GM23338 (cell line): ENCODE measurements at regions not wholly inside any gene's neighbourhood (a gene's known extent, or its start where the extent isn't known, plus 50 kb on each side); places are given as distances from the start of the nearest gene placed in this dataset.

ENCODE experiments used
- CTCF ChIP-seq, 2 experiments: fragments of 200-600 bp in 1 of 2; sonication (generic) in 1 of 2; conservative IDR thresholded peaks; 2 replicates each; pipeline versions ENCODE4 v1.5.1 to v1.6.1; 2016 to 2017; ENCODE audit warnings: antibody characterized with exemption in 2 of 2, low read depth in 2 of 2, mild to moderate bottlenecking in 2 of 2, moderate library complexity in 1 of 2
- ETS1 ChIP-seq: IDR thresholded peaks from 2 replicates; pipeline ENCODE4 v1.6.1; 2016; ENCODE audit warnings: antibody characterized with exemption
- REST ChIP-seq: IDR thresholded peaks from one replicate; pipeline ENCODE4 v1.6.1; 2018; ENCODE audit warnings: antibody characterized with exemption; ENCODE audit not compliant: unreplicated experiment
- TF ChIP-seq, protein P1 (sequence below): fragments of 250-450 bp; sonication (Bioruptor Pico); IDR thresholded peaks from 2 replicates; pipeline ENCODE4 v1.5.0; 2020; ENCODE audit warnings: mild to moderate bottlenecking, moderate library complexity

DNA sequence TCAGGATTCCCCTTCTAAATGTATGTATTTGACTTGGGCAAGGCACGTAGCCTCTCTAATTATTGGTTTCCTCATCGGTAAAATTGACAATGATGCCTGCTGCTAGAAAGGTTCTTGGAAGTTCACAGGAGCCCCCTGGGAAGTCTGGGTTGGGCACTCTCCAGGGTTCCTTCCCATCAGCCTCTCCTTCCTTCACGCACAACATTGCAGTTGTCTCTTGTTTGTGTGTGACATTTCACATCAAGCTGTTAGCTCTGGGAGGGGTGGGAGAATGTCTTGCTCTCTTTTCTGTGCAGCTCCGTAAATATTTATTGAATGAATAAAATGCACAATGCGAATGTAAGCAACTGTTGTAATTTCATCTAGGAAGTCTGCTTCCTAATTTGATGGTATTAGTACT, 153.2 kb upstream of the PRICKLE1 start (continued):
- TF ChIP-seq, protein P1, sequence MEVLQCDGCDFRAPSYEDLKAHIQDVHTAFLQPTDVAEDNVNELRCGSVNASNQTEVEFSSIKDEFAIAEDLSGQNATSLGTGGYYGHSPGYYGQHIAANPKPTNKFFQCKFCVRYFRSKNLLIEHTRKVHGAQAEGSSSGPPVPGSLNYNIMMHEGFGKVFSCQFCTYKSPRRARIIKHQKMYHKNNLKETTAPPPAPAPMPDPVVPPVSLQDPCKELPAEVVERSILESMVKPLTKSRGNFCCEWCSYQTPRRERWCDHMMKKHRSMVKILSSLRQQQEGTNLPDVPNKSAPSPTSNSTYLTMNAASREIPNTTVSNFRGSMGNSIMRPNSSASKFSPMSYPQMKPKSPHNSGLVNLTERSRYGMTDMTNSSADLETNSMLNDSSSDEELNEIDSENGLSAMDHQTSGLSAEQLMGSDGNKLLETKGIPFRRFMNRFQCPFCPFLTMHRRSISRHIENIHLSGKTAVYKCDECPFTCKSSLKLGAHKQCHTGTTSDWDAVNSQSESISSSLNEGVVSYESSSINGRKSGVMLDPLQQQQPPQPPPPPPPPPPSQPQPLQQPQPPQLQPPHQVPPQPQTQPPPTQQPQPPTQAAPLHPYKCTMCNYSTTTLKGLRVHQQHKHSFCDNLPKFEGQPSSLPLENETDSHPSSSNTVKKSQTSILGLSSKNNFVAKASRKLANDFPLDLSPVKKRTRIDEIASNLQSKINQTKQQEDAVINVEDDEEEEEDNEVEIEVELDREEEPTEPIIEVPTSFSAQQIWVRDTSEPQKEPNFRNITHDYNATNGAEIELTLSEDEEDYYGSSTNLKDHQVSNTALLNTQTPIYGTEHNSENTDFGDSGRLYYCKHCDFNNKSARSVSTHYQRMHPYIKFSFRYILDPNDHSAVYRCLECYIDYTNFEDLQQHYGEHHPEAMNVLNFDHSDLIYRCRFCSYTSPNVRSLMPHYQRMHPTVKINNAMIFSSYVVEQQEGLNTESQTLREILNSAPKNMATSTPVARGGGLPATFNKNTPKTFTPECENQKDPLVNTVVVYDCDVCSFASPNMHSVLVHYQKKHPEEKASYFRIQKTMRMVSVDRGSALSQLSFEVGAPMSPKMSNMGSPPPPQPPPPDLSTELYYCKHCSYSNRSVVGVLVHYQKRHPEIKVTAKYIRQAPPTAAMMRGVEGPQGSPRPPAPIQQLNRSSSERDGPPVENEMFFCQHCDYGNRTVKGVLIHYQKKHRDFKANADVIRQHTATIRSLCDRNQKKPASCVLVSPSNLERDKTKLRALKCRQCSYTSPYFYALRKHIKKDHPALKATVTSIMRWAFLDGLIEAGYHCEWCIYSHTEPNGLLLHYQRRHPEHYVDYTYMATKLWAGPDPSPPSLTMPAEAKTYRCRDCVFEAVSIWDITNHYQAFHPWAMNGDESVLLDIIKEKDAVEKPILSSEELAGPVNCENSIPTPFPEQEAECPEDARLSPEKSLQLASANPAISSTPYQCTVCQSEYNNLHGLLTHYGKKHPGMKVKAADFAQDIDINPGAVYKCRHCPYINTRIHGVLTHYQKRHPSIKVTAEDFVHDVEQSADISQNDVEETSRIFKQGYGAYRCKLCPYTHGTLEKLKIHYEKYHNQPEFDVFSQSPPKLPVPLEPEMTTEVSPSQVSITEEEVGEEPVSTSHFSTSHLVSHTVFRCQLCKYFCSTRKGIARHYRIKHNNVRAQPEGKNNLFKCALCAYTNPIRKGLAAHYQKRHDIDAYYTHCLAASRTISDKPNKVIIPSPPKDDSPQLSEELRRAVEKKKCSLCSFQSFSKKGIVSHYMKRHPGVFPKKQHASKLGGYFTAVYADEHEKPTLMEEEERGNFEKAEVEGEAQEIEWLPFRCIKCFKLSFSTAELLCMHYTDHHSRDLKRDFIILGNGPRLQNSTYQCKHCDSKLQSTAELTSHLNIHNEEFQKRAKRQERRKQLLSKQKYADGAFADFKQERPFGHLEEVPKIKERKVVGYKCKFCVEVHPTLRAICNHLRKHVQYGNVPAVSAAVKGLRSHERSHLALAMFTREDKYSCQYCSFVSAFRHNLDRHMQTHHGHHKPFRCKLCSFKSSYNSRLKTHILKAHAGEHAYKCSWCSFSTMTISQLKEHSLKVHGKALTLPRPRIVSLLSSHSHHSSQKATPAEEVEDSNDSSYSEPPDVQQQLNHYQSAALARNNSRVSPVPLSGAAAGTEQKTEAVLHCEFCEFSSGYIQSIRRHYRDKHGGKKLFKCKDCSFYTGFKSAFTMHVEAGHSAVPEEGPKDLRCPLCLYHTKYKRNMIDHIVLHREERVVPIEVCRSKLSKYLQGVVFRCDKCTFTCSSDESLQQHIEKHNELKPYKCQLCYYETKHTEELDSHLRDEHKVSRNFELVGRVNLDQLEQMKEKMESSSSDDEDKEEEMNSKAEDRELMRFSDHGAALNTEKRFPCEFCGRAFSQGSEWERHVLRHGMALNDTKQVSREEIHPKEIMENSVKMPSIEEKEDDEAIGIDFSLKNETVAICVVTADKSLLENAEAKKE (CRISPR knock-in tag): no peak
- no peak for TF ChIP-seq ETS1
- no peak for TF ChIP-seq CTCF (conservative IDR thresholded peaks at IDR 0.05; ENCODE audit: low read depth in 2 of 2)
- no peak for TF ChIP-seq REST
